SKM-1 (cell line): ENCODE measurements at regions not wholly inside any gene's neighbourhood (a gene's known extent, or its start where the extent isn't known, plus 50 kb on each side); places are given as distances from the start of the nearest gene placed in this dataset.
"Not testable (repeated sequence)": the region's sequence is repeated elsewhere in the genome, so short reads cannot be mapped to it uniquely, and the experiment has no call there.

Experiments used
- DNase-seq: peaks from one replicate; lab custom pipeline; 2025; ENCODE audit not compliant: unreplicated experiment; lab: John Stamatoyannopoulos, UW

DNA sequence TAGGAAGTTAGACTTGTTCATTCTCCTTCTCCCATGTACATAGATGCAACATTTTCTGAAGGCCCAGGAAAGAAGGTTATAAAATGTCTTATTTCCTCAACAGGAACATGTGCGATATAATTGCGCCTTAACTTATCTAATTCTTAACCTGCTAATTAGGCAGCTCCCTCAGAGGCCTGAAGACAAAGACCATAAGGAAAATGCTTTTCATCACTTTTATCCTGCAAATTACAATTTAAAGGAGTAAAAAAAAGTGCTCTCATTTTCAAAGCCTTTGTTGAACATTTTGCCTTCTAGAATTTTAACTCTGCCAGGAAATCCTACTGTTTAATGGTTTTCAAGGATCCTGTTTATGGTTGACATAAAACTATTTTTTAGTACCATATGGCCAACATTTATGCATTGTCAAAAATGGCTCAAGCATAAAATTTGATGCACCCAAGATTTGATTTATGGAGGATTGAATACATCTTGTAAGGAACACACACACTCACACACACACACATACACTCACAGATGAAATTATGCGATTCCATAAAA is 660.4 kb upstream of the TMEM132C start:
- DNase-seq = no peak

DNA sequence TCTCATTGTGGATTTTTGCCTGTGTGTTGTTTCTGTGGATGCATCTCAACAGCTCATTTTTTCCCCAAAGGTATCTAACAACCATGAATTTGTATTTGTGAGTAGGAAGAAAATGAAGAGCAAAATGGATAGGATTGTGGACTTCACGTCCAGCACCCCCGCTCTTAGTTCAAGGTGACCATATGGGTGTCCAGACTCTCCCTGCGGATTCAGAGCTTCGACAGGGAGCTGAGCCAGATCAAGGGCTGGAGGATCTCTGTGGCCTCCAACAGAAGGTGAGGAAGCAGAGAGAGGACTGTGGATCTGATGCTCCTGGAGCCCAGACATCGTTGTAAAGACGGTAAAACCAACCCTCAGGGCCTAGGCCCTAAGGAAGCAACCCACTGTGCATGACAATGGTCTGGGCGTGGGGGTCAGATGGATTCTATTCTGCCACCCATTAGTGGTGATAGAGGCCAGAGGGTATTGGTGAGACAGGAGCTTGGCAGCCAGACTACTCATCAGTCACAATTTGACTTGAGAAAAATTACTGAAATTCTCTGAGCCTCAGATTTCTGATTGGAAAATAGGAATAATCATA is 659.7 kb upstream of the TMEM132C start:
- no peak for DNase-seq

DNA sequence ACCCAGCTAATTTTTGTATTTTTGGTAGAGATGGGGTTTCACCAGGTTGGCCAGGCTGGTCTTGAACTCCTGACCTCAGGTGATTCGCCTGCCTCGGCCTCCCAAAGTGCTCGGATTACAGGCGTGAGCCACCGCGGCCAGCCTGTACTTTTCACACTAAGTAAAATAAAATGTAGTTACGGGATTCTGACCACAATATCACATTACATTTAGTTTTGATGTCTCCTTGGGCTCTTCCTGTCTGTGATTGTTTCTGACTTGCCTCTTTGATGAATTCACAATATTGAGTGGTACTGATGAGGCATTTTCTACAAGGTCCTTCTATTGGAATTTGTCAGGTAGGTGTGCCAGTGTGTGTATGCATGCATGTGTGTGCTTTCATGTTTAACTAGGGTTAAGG is 658.6 kb upstream of the TMEM132C start:
- not testable (repeated sequence) for DNase-seq

DNA sequence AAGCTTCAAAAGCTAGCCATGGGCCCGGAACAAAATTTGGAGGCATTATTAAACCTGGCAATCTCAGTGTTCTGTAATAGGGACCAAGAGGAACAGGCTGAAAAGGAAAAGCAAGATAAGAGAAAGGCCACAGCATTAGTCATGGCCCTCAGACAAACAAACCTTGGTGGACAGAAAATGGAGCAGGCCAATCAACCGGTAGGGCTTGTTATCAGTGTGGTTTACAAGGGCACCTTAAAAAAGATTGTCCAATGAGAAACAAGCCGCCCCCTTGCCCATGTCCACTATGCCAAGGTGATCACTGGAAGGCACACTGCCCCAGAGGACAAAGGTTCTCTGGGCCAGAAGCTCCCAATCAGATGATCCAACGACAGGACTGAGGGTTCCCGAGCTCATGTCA is 653.9 kb upstream of the TMEM132C start:
- no peak for DNase-seq

DNA sequence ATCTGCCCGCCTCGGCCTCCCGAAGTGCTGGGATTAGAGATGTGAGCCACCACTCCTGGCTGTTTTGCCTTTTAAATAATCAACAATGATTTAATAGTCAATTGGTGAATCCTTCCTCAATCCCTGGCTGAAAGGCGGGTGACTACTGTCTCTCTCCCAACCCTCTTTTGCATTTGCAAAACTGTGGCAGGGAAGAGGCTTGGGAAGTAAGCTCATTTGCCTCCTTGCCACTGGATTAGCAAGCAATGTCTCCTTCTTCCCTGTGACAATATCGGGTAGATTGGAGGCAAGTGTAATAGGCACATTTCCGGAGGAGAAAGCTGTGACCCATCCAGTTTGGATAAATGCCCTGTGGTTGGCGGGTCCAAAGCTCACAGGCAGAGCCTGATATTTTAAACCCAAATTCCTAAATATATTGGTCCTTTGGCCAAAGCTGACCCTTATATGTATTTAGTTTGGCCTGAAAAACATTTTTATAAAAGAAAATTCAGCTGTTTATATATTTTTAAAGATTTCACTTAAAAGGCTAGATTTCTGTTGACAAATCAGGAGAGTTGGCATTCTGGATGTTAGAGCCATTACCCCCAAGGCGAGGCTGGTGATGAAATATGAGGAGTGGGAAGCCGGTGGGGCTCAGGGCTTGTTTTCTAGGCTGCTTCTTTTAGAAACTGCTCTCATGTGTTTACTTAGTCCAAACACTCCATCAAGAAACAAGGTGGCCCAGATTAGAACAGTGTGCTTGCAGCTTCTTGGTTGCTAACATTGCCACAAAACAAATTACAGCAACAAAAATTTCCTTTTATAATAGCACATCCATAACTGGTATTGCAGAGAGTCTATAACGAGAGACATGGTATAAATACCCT is 646.9 kb upstream of the TMEM132C start:
- DNase-seq = no peak

DNA sequence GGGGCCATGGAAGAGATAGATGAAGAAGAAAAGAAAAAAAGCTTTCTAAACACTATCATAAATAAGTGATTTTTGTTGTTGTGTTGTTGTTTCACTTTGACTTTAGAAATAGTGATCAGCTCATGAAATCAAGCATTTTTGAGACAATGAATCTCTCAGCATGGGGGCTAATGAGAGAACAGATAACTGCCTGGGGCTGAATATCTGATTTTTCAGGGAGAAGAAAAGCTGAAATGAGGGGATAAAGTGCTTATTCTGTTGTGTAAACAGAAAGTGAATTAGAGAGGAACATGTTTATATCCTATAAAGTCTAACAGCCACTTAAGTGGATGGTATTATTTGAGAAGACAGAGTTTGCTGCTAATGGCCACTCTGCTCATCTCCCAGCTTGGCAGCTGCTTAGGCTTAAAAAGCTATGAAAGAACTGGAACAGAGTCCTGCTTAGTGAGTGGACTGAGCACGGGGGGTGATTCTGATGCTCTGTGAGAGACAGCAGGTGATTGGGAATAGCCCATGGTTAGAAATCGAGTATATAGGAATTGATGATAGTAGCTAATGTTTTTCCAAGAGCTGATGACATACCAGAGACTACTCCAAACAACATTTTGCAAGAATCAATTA is 646.1 kb upstream of the TMEM132C start:
- DNase-seq = no peak

DNA sequence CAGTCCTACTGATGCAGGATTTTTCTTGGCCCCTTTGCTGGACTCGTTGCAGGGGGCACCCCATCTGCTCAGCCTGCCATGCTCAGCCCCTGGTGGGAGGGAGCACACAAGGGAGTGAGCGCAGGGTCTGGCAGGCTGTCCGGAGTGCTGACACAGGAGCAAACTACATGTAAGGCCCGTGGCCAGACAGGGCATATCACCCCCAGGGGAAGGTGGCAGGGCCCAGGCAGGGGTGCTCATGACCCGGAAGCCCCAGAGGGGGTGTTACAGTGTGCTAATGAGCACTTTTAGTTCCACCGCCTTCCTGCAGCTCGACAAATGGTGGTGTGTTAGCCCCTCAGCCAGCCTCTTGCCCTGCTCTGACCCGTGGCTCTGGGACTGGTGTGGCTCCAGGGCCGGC is 645.6 kb upstream of the TMEM132C start:
- DNase-seq = no peak

DNA sequence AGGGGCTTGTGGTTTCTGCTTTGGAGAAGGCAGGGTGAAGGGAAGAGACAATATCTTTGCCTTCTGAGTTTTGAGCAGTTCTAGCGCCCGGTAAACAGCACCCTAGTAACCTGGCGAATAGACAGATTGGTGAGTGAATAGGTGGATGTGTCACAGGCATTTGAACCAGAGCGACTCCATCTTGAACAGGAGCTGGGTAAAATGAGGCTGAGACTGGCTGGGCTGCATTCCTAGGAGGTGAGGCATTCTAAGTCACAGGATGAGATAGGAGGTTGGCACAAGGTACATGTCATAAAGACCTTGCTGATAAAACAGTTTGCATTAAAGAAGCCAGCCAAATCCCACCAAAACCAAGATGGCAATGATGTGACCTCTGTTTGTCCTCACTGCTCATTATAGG is 643.6 kb upstream of the TMEM132C start:
- DNase-seq = no peak

DNA sequence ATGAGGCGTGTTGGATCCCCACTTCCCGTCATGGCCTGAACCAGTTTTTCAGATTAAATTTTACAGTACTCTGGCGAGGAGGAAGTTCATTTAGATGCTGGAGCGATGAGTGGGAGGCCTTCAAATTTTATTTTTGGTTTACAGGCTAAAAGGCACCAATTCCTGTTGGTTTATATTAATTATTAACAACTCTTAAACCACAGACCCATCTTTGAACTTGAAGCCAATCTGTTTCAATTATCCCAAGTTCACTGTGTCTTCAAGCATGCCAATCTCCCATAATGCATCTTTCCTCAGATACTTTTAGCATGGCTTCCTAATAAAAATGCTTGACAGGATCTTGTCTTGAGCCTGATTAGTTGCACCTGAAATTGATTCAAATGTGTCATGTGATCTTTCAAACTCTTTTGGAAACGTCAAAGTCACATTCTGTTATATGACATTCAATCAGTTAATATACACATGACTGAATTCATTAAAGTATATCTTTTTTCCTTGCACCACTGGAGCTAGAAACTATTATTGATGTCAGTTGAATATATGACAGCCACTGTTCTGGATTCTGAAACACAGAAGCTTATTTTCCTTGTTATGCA is 641.7 kb upstream of the TMEM132C start:
- DNase-seq = no peak

DNA sequence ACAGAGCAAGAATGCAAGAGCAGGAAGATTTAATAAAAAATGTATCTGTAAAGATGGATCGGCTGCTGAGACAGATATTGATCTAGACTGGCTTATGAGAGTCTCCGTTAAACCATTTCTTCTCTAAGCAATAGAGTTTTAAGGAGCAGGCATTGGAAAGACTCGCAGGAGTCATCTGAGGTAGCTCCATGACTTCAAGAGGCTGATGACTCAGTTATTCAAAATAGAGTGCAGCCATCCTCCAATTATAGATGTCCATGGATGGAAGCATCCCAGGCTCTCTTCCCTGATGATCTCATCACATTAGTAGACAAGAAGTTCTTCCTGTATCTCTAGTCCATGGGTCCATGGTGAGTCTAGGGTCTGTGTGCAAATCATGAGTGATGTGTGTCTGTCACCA is 638.3 kb upstream of the TMEM132C start:
- DNase-seq = no peak

DNA sequence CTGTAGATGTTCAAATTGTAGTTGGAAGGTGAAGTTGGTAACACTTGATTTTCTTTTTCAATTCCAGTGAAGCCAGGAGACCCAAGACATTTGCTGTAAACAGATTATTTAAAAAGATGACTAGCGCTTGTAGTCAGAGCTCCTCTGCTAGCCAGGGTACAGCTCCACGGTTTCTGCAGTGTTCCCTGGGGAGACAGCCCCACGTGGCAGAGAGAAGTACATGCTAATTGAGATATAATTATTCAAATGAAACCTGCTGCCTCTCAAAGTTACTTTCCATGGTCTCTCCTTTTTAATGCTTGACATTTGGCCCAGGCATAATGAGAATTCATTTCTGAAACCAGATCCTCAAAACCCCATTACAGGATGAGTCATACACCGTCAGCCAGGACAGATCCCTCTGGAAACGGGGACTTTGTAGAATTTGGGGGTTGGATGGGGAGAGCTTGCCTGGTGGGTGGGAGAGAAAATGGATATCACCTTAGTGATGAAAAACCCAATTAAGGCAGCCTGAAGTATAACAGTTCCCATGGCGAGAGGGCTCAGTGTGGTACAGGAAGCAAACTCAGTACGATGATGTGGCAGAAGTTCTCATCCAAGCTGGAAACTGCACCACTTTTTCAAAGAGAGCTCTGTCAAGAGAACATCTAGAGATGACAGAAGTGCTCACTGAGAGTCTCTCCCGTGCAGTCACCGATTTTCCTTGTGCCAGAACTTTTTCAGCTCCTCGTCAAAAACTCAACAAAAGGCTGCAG is 637.7 kb upstream of the TMEM132C start:
- DNase-seq = no peak

DNA sequence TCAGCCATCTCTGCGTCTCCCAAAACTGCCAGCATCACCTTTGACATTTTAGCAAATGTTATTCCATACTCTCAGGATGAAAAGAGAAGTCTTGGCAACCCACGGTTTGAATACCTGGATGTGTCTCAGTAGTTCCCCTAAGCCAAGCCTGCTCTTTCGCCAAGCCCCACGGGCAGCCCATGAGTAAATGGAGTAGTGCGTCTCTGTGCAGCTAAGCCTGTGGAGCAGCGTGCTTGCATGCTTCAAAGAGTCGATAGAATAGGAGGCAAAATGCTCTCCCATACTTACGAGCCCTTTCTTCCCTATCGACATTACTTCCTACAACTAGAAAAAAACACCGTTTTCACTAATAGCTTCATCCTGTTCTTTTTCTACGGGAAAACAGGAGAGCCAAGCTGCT is 634.5 kb upstream of the TMEM132C start:
- no peak for DNase-seq

DNA sequence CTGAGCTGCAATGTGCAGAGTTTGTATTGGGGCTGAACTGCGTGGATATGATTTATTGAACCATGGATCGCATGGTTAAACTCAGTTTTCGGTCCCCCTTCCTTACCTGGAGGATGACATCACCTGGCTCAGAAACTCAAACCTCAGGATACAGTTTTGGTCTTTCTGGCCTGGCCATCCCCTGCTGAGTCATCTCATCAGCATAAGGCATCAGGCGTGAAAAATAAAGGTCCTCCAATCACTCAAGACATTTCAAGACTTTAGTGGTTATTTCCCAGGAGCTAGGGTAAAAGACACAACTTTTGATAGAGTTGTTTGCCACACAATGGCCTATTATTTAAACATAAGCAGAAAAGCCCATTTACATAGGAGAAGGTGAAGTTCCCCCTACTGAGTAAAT is 631.1 kb upstream of the TMEM132C start:
- no peak for DNase-seq

DNA sequence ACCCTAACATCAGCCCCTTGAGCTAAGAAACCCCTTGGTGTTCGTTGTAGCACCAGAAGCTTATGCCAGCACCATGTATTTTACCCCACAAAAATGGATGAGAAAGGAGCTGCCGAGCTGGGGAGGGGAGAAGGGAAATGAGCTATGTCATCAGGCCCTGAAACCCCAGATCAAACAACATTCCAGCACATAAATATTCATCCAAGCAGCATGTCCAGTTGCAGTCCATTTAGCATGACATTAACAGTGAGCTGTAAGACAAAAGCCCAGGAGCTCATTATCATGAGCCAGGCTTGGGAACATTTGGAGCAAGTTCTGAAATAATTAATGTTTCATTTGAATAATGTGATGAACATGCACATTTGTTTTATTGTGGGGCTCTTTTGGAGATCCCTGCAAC is 630.1 kb upstream of the TMEM132C start:
- no peak for DNase-seq

DNA sequence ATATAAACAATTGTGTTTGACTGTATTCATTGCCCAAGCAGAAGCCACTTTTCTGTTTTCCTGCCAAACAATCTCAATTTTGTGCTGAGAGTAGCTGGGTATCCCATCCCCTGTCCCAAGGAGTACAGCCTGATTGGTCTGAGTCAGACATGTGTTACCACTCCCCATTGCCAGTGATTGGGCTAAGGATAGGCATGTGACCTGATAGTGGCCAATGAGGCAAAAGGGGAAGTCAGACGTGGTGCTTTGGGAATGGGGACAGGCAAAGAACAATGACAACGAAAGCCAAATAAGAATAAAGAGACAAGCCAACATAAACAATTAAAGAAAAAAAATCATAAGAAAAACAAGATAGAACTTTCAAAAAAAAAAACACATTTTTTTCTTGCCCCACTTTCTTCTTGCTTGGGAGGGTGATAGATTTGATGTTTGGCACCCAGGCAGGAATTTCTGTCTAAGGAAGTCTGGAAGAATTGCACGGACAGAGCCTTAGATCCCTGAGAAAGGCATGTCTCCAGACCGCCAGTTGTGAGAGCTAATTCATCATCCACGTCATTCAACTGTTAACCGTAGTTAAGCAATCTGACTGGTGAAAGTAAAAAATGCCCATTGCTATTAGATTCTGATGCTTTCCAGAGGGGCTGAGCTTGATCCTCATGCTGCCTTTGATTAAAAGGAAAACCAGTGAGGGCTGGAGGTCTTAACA is 626.6 kb upstream of the TMEM132C start:
- no peak for DNase-seq

DNA sequence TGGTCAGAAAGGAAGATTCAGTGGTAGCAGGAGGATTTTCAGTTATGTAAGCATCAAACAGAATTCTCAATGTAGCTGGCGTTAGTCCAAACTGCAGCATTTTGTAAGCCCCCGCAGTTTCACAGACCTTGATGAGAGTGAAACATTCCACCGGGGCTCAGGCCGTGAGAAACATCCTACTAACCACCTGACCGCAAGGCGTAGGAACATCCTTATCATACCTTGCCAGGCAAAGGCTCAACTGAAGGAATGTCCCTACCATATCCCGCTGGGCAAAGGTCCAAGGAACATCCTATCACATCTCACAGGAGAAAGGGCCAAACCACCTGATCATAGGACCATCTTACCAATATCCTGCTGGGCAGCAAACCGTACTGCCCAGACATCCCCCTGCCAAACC is 624.8 kb upstream of the TMEM132C start:
- no peak for DNase-seq

DNA sequence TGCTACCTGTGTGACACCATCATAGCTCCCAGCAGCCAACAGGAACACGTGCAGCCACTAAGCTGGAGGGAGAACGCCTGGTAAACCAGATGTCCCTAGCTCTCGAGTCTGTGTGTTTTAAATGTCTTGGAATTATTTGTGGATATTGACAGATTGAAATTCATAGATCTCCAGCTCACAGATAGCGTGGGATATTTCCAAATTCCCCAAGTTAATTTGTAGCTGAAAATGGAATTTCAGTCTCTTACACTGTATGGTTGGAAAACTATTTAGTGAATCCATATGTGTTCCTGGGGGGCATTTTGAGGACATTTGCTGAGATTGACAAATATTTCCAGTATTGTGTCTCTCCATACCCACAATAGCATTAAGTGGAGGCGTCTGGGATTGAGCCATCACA is 618.6 kb upstream of the TMEM132C start:
- no peak for DNase-seq

DNA sequence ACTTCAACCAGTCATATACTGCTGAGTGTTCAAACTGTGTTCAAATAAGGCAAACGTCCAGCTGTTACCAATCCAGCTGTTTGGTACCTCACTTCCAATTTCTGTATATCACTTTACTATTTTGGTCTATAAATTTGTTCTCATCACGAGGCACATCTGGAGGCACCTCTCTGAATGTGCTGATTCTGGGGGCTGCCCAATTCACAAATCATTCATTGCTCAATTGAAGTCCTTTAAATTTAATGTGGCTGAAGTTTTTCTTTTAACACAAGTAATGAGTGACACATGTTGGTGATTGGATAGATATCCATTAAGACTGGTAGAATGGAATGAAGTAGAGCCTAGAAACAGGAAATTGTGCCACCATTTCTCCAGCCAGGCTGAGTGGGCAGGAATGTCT is 617.0 kb upstream of the TMEM132C start:
- DNase-seq = no peak

DNA sequence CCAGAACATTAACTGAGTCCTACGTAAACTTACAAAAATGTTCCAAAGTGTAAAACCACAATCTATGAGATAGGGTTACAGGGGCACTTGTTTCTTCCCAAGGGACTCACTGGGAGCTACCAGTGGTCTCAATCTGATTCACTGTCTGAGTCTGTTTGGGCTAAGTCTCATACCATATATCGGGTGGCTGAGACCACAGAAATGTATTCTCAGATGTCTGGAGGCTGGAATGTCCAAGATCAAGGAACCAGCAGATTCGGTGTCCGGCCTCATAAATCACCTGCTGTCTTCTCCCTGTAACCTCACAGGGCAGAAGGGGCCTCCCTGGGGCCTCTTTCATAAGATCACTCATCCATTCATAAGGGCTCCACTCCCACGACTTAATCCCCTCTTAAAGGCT is 616.3 kb upstream of the TMEM132C start:
- DNase-seq = no peak

DNA sequence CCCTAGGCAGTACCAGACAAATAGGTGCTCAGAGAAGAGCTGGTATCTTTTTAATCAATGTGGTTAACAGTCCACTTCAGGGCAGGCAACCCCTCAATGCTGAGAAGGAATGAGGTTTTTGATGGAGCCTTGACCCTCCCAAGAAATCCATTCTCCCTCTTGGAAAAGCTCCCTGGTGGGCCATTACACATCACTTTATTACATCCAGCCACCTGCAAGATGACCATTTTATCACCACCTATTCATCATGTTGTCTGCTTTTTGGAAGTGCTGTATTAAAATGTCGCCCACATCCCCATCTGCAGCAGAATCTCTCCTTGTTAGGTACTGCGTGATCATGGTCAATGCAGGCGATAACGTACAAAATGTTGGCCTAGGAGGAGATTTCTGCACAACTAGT is 614.7 kb upstream of the TMEM132C start:
- DNase-seq = no peak
